HG03039 (cell line): ENCODE measurements at regions not wholly inside any gene's neighbourhood (a gene's known extent, or its start where the extent isn't known, plus 50 kb on each side); places are given as distances from the start of the nearest gene placed in this dataset.

Source experiments
- ATAC-seq: cut with Tn5 transposase; IDR thresholded peaks from one replicate; pipeline ENCODE4 v1.9.1; 2021; ENCODE audit warnings: mild to moderate bottlenecking, moderate library complexity; ENCODE audit not compliant: unreplicated experiment

DNA sequence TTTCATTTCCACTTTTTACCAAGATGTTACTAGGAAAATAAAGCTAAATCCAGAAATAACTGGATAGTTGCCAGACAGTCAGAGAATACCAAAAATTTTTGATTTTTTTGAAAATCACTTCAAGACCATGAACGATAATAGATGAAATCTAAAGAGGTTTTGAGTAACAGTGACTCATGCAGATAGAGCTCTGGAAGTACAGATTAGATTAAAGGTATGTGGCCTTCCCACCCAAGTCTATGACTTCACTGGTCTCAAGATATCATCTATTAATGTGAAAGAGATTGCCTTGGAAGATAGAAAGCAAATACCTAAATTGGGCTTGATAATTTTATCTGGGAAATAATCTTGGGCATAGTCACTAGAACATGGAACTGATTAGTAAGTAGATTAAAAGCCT lies 415.9 kb downstream of the METTL15 start:
- no peak for ATAC-seq

DNA sequence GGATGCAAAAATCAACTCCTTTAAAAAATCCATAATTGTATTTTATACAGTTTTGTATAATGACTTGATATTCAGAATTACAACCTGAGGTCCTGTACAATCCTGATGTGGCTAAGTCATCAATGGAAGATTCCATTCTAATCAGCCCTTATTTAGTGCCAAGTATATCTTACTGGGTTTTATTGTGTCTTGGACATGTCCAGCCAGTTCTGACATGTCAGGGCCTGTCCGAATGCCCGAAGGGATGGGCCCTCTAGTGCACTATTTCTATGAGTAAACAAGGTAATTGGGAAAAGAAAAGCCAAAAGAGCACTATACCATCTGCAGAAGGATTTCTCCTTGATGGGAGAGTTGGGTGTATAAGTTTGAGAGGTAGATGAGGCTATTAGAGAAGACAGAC lies 412.9 kb downstream of the METTL15 start:
- no peak for ATAC-seq

DNA sequence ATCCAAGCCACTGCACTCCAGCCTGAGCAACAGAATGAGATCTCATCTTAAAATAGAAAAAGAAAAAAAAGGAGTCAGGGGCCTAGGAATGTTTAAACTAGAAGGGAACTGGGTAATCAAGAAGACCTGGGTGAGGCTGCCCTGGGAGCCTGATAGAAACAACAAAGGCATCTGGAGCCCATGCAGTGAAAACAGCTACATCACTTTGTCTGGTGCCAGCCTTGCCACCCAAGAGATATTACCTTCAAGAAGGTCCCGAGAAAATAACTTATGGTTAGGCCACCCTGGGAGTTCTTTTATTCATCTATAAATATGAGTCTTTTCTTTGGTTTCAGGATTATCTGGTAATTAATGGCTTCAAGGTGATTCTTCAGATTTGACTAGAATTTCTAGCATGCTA lies 412.1 kb downstream of the METTL15 start:
- no peak for ATAC-seq

GRCh38 chr11:28518825-28519224 lies 410.6 kb downstream of the METTL15 start:
- no peak for ATAC-seq

GRCh38 chr11:28517621-28518020 lies 409.4 kb downstream of the METTL15 start:
- no peak for ATAC-seq

GRCh38 chr11:28514391-28514790 lies 406.2 kb downstream of the METTL15 start:
- ATAC-seq = no peak

DNA sequence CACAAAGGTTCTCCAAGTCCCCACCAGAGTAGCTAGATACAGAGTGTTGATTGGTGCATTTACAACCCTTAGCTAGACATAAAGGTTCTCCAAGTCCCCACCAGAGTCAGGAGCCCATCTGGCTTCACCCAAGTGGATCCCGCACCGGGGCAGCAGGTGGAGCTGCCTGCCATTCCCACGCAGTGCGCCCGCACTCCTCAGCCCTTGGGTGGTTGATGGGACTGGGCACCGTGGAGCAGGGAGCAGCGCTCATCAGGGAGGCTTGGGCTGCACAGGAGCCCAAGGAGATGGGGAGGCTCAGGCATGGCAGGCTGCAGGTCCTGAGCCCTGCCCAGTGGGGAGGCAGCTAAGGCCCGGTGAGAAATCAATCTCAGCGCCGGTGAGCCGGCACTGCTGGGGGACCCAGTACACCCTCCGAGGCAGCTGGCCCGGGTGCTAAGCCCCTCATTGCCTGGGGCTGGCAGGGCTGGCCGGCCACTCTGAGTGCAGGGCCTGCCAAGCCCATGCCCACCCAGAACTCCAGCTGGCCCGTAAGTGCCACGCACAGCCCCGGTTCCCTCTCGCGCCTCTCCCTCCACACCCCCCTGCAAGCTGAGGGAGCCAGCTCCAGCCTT lies 404.1 kb downstream of the METTL15 start:
- ATAC-seq = no peak

DNA sequence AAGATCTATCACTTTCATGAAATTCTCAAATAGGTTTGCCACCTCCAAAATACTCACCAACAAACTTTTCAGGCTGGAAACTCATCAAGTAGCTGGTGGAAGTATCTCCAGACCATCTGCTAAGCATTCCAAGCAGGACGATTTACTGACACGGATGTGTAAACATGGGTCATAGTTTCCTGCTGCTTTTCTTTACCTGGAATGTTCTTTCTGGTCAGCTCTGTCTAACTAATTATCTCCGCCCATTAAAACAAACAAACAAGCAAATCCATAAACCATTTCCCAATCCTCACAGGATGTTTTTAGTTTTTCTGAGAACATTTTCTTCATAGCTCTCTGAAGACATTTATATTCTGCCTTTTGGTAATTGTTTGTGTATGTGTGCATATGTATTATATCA lies 397.0 kb downstream of the METTL15 start:
- no peak for ATAC-seq

DNA sequence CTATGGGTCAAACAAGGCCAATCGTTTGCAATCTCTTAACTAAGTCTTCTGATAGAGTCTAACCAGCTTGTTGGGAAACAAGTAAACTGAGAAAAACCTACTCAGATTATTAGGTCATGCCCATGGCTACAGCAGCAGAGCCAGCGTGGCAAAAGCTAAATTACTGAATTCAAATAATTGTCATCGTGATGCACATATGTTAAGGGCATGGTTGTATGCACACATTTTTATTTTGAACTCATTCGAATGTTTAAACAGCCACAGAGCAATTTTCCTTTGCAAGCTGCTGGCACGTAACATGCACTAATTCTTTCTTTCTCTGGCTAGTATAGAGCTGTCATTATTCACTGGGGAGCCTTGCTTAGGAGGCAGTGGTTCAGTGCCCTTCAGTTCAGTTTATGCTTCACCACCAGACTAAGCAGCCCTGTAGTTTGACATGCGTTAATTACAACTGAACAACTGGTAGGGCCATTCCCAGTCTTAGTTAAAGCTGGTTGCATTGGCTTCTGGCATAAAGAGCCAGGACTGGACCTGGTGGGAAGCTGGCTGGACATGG lies 396.4 kb downstream of the METTL15 start:
- ATAC-seq = no peak

DNA sequence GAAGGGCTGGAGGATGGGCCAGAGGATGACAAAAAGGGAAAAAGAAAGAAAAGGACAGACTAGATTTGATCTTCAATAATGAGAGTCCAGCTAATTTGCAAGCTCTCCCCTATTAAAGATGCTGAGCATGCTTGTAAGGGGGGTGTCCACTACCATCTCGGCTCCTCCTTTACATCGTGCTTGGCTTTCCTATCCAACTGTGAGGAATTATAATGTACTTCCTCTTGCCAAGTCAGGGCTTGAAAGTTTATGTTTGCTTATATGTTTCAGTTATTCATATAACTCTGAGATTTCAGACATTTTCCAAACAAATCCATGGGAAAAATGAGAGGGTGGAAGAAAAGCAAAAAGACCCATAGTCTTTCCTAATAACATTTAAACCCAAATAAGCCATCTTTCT lies 387.1 kb downstream of the METTL15 start:
- no peak for ATAC-seq

DNA sequence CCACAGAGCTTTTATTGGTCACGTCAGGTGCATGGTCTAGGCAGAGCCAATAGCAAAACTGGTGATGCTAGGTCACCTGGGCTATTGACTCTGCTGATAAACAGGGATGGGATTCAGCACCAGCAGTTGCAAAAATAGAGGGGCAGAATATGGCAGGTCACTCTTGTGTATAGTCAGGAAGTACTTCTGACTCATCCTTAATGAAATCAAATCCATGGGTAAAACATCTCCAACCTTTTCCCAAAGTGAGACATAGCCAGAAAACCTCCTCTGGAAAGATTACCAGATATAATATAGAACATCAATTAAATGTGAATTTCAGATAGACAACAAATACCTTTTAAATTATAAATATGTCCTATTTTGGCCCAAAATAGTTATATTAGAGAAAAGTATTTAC lies 383.2 kb downstream of the METTL15 start:
- no peak for ATAC-seq

- no peak for ATAC-seq
Measured at GRCh38 chr11:28490773-28491382, 382.7 kb downstream of the METTL15 start.

DNA sequence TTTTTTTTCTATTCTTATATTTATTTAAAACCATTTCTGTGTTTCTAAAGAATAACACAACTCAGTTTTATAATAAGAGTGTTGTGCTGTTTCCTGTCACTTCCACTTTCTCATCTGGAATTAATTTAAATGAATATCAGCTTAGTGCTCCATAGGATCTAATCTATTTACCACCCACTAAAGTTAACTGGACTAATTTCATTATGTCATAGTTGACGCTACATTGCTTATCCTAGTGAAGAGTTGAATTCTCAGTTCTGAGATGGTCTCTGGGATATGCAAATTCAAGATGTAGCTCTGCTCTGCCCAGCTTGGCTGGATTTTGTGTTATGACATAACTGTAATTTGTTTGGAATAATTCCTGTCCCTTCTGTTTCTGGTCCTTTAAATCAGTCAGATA lies 380.1 kb downstream of the METTL15 start:
- ATAC-seq = no peak

DNA sequence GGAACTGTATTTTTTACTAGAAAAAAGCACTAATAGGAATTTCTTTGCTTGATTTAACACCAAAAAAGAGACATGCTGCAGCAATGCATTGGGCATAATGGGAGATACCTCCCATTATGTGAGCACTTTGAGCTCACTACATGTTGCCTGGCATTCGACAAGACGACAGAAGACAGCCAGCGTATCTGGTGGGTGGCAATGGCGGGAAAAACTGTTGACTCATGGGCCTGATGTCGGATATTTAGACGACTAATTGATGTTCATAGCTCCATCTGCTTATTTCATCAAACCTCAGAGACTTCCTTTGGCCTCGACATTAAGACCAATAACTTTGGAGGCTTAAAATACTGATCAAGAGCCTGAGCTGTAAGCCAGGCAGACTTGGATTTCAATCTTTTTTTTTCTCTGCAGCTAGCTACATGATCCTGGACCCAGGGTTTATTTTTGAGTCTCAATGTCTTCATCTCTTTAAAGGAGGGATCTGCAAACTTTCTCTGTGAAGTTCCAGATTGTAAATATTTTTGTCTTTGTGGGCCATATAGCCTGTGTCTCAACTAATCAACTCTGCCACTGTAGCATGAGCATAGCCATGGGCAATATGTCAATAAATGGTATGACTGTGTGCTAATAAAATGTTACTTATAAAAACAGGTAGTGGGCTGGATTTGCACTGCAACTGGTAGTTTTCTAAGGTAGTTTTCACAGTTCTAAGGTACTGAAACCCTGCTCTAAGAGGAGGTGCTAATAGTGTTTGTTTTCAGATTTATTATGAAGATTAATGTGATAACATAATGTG lies 375.1 kb downstream of the METTL15 start:
- no peak for ATAC-seq

- ATAC-seq = no peak
Measured at GRCh38 chr11:28482666-28483065, 374.5 kb downstream of the METTL15 start.

DNA sequence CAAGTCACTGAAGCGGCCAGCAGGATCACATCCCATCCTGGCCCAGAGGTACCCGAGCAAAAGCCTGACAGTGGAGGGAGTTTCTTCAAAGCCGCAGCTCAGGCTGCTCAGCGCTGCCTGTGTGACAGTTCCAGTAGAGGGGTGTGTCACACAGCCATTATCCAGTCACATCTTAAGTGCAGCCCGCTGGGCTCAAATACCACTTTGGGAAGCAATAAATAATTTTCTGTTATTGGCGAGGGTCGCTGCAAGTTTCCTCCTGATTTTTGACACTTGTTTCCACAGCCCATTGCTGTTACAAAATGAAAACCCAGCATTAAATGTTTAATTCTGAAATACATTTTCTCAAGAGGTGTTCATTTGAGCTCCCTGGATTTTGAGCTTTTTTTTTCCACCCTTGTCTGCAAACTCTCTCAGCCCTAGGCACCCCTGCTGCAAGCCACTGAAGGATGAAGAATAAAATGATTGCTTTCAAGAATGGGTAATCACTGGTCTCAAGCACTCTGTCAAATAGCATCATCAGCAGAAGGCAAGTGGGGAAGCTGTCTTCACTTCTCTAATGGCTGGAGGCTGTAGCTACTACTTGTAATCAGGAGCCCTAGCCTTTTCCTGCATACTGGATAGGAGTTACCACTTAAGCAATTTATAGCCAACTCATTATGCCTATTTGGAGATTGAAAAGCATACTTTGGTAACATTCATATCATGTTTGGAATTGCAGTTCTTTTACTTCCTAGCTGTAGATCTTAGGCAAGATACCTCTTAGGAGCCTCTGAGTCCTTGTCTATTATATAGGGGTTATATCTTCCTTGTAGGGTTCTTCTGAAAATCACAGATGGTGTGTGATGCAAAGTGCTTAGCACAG lies 373.7 kb downstream of the METTL15 start:
- no peak for ATAC-seq

GRCh38 chr11:28480406-28480805 lies 372.2 kb downstream of the METTL15 start:
- no peak for ATAC-seq

DNA sequence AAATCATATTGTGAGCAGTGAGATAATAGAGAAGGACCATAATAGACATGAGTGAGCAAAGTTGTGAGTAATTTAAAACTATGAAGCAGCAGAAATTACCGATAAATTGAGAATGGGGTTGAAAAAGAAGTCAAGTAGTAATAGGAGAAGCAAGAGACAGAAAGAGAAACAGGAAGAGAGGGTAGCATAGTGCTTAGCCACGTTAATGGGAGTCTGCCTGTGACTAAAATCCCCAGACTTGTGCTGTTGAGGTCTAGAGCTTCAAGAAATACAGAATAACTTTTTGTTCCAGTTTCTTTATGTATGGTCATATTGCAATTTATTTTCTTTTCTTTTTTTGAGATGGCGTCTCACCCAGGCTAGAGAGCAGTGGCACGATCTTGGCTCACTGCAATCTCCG lies 368.7 kb downstream of the METTL15 start:
- no peak for ATAC-seq

- no peak for ATAC-seq
Measured at GRCh38 chr11:28476049-28476448, 367.9 kb downstream of the METTL15 start.

DNA sequence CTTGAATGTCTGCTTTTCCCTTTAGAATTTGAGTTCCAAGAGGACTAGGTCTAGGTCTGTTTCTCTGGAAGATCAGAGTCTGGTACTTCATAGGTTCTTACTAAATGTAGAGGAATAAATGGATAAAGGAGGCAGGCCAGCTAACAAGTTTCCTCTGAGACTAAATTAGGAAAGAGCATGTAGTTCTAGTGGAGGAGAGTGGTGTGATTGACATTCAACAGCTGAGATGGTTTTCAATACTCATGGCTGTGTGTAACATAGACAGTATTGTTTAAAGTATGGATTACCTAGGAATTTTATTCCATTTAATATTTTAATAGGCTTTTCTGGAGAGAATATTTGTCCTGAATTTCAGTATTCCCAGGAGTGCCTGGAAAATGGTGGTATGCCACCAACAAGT lies 364.7 kb downstream of the METTL15 start:
- ATAC-seq = no peak

DNA sequence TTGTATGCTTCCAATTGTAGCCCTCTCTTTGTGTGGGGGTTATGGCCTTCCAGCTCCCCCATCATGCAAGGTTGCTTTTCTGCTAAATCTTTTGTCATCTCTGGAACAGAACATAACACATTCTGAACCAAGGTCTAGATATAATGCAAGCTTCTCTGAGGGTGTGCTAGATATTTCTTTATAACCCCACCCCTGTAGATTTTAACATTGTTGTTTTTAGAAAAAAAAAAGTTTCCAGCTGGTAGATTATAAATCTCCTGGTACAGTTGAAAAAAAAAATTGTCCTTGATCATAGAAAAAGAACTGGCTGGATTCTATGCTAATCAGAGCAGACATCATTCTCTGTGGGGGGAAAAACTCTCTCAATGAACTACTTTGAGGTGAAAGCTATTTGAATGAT lies 363.3 kb downstream of the METTL15 start:
- ATAC-seq = no peak
